Loucy (cell line): ENCODE measurements at regions not wholly inside any gene's neighbourhood (a gene's known extent, or its start where the extent isn't known, plus 50 kb on each side); places are given as distances from the start of the nearest gene placed in this dataset.

Experiments used
- H2AFZ ChIP-seq: fragments of 200-600 bp; sonication (generic); 2 replicates; pipeline ENCODE4 v1.6.0; 2016; ENCODE audit warnings: antibody characterized with exemption, mild to moderate bottlenecking, low read length, moderate library complexity
- H3F3A ChIP-seq: fragments of 200-600 bp; 2 replicates; pipeline ENCODE4 v1.6.0; 2016; ENCODE audit warnings: antibody characterized with exemption, low read depth, mild to moderate bottlenecking
- H3K27me3 ChIP-seq: fragments of 200-600 bp; sonication (generic); 2 replicates; pipeline ENCODE4 v1.6.1; 2014; ENCODE audit warnings: low read length, mild to moderate bottlenecking; ENCODE audit not compliant: insufficient read depth, poor library complexity, severe bottlenecking
- H3K36me3 ChIP-seq: fragments of 200-600 bp; sonication (generic); 2 replicates; pipeline ENCODE4 v1.6.1; 2016; ENCODE audit warnings: low read length; ENCODE audit not compliant: insufficient read depth
- H3K4me1 ChIP-seq: fragments of 200-600 bp; sonication (generic); 2 replicates; pipeline ENCODE4 v1.5.1; 2014; ENCODE audit warnings: low read length, mild to moderate bottlenecking; ENCODE audit not compliant: insufficient read depth, poor library complexity, severe bottlenecking
- H3K4me2 ChIP-seq: fragments of 200-600 bp; sonication (generic); 2 replicates; pipeline ENCODE4 v1.6.0; 2014; ENCODE audit warnings: antibody characterized with exemption, low read length, low read depth, mild to moderate bottlenecking; ENCODE audit not compliant: poor library complexity, severe bottlenecking
- H3K4me3 ChIP-seq: fragments of 200-600 bp; sonication (generic); 2 replicates; pipeline ENCODE4 v1.5.1; 2014; ENCODE audit warnings: low read length, mild to moderate bottlenecking, mixed read lengths; ENCODE audit not compliant: poor library complexity, severe bottlenecking
- H3K79me2 ChIP-seq: fragments of 200-600 bp; sonication (generic); 2 replicates; pipeline ENCODE4 v1.6.1; 2014; ENCODE audit warnings: low read length; ENCODE audit not compliant: insufficient read depth
- H3K9ac ChIP-seq: fragments of 200-600 bp; sonication (generic); 2 replicates; pipeline ENCODE4 v1.6.0; 2014; ENCODE audit warnings: mild to moderate bottlenecking, low read depth, low read length, moderate library complexity; ENCODE audit not compliant: poor library complexity, severe bottlenecking
- H3K9me2 ChIP-seq: fragments of 200-600 bp; sonication (generic); replicated peaks from 2 replicates; pipeline ENCODE4 v1.6.1; 2016; ENCODE audit warnings: low read depth, low read length, mixed read lengths
- H3K9me3 ChIP-seq: fragments of 200-600 bp; sonication (generic); 2 replicates; pipeline ENCODE4 v1.6.1; 2014; ENCODE audit warnings: mild to moderate bottlenecking, antibody characterized with exemption, low read length, low read depth; ENCODE audit not compliant: insufficient read depth
- H4K20me1 ChIP-seq: fragments of 200-600 bp; sonication (generic); 2 replicates; pipeline ENCODE4 v1.6.0; 2014; ENCODE audit warnings: antibody characterized with exemption, low read length, mild to moderate bottlenecking; ENCODE audit not compliant: insufficient read depth, poor library complexity, severe bottlenecking
- EZH2phosphoT487 ChIP-seq: fragments of 200-600 bp; IDR thresholded peaks from 2 replicates; pipeline ENCODE4 v1.6.1; 2018; ENCODE audit warnings: antibody characterized with exemption, mild to moderate bottlenecking, moderate library complexity, borderline replicate concordance
- TF ChIP-seq, protein P1 (sequence below): fragments of 200-600 bp; sonication (generic); conservative IDR thresholded peaks from 2 replicates; pipeline ENCODE4 v1.5.1; 2014; ENCODE audit warnings: mild to moderate bottlenecking, antibody characterized with exemption, low read length

DNA sequence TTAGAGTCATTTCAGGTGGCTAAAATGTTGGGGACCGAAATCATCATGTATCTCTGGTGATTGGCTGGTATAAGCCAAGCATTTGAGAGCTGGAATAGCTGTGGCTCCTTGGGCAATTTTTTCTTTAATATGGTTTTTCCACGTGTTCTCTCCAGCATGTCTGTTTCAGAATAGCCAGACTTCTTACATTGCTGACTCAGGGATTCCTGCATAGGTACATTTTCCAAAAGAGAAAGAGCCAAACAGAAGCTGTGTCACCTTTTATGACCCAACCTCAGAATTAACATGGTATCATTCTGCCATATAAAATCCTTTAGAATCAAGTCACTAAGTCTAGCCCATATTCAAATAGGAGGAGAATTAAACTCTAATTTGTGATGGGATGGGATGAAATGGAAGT lies 74.8 kb upstream of the TSLP start:
- no peaks in the 10 kb centered on the region for H4K20me1 ChIP-seq
- H3K9me2 ChIP-seq, result no peaks in the 10 kb centered on the region
- H2AFZ ChIP-seq, result no peak overlapping the region
- H3K4me1 ChIP-seq, result no peaks in the 10 kb centered on the region
- no peaks in the 10 kb centered on the region for H3F3A ChIP-seq
- no peak overlapping the region for H3K4me2 ChIP-seq
- H3K9ac ChIP-seq, result no peak overlapping the region
- TF ChIP-seq, protein P1, sequence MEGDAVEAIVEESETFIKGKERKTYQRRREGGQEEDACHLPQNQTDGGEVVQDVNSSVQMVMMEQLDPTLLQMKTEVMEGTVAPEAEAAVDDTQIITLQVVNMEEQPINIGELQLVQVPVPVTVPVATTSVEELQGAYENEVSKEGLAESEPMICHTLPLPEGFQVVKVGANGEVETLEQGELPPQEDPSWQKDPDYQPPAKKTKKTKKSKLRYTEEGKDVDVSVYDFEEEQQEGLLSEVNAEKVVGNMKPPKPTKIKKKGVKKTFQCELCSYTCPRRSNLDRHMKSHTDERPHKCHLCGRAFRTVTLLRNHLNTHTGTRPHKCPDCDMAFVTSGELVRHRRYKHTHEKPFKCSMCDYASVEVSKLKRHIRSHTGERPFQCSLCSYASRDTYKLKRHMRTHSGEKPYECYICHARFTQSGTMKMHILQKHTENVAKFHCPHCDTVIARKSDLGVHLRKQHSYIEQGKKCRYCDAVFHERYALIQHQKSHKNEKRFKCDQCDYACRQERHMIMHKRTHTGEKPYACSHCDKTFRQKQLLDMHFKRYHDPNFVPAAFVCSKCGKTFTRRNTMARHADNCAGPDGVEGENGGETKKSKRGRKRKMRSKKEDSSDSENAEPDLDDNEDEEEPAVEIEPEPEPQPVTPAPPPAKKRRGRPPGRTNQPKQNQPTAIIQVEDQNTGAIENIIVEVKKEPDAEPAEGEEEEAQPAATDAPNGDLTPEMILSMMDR, result no peak
- H3K27me3 ChIP-seq, result no peaks in the 10 kb centered on the region
- H3K9me3 ChIP-seq, result no peaks in the 10 kb centered on the region
- no peak overlapping the region for H3K4me3 ChIP-seq
- H3K36me3 ChIP-seq, result no peaks in the 10 kb centered on the region
- H3K79me2 ChIP-seq, result no peaks in the 10 kb centered on the region

DNA sequence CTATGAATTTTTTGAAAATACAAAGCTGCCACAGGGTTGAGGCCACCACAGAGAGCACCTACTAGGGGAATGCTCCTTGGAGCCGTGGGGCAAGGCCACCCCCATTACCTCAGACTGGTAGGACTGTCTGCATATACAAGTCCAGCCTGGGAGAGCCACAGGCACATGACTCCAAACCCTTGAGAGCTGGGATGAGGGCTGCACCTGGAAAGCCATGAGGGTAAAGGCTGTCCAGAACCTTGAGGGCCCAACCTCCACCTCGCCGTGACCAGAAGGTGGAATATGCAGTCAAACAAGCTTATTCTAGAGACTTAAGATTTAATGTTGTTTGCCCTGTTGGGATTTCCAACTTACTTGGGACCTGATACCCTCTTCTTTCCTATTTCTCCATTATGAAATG lies 69.5 kb upstream of the TSLP start:
- Histone ChIP-seq H4K20me1 (no peaks in the 10 kb centered on the region), H3F3A (no peaks in the 10 kb centered on the region), H3K9ac (no peak overlapping the region), H3K4me3 (no peak overlapping the region), H3K36me3 (no peaks in the 10 kb centered on the region), H3K79me2 (no peaks in the 10 kb centered on the region), H3K27me3 (no peaks in the 10 kb centered on the region), H3K9me3 (no peaks in the 10 kb centered on the region), H3K4me1 (no peaks in the 10 kb centered on the region), H3K9me2 (no peaks in the 10 kb centered on the region), H3K4me2 (no peak overlapping the region), H2AFZ (no peak overlapping the region)
- no peak for TF ChIP-seq EZH2phosphoT487
- TF ChIP-seq, protein P1, result no peak

DNA sequence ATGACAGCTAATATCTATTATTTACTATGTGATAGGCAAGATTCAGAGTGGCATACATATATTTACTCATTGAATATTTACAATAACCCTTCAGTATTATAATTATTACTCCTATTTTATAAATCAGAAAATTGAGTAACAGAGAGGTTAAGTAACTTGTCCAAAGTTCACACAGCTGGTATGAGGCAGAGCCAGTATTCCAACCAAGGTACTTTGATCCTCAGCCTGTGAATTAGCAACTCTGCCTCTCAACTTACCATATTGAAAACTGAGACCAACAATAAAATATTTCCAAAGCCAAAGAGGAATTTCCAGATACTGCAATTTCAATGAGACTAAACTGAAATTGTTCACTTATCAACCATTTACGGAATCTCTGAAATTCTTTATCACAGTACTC lies 67.9 kb upstream of the TSLP start:
- Histone ChIP-seq H3K9ac (no peak overlapping the region), H3K79me2 (no peaks in the 10 kb centered on the region), H3K4me3 (no peak overlapping the region), H3K4me2 (no peak overlapping the region), H3K9me2 (no peaks in the 10 kb centered on the region), H2AFZ (no peak overlapping the region), H3K4me1 (no peaks in the 10 kb centered on the region), H3F3A (no peaks in the 10 kb centered on the region), H3K36me3 (no peaks in the 10 kb centered on the region), H3K27me3 (no peaks in the 10 kb centered on the region), H3K9me3 (no peaks in the 10 kb centered on the region), H4K20me1 (no peaks in the 10 kb centered on the region)
- TF ChIP-seq, protein P1, result no peak
- no peak for TF ChIP-seq EZH2phosphoT487
